Neural progenitor cell (in vitro differentiated cells): ENCODE measurements at regions not wholly inside any gene's neighbourhood (a gene's known extent, or its start where the extent isn't known, plus 50 kb on each side); places are given as distances from the start of the nearest gene placed in this dataset.
A peak's percentile ranks its signal among the peaks of the same experiment; 100 is the strongest.

ENCODE experiments used
- DNase-seq: peaks from one replicate; pipeline ENCODE4 v3.0.0-alpha.2; 2016; ENCODE audit warnings: low spot score
- H2AFZ ChIP-seq: fragments of 200-600 bp; sonication (generic); replicated peaks from 2 replicates; pipeline ENCODE4 v1.6.1; 2016; ENCODE audit warnings: antibody characterized with exemption
- H3F3A ChIP-seq: fragments of 200-600 bp; sonication (generic); 2 replicates; pipeline ENCODE4 v1.6.1; 2016; ENCODE audit warnings: antibody characterized with exemption, low read depth
- H3K27ac ChIP-seq: fragments of 200-600 bp; sonication (generic); 2 replicates; pipeline ENCODE4 v1.5.1; 2016; ENCODE audit warnings: mild to moderate bottlenecking
- H3K27me3 ChIP-seq: fragments of 200-600 bp; sonication (generic); 2 replicates; pipeline ENCODE4 v1.6.1; 2016; ENCODE audit warnings: mild to moderate bottlenecking, moderate library complexity
- H3K36me3 ChIP-seq: fragments of 200-600 bp; sonication (generic); 2 replicates; pipeline ENCODE4 v1.5.1; 2016
- H3K4me1 ChIP-seq: fragments of 200-600 bp; sonication (generic); 2 replicates; pipeline ENCODE4 v1.6.1; 2016; ENCODE audit warnings: mixed run types
- H3K4me2 ChIP-seq: fragments of 200-600 bp; sonication (generic); 2 replicates; pipeline ENCODE4 v1.6.1; 2016
- H3K4me3 ChIP-seq: fragments of 200-600 bp; sonication (generic); 2 replicates; pipeline ENCODE4 v1.5.1; 2016
- H3K79me2 ChIP-seq: fragments of 200-600 bp; sonication (generic); 2 replicates; pipeline ENCODE4 v1.6.1; 2016; ENCODE audit warnings: low read depth
- H3K9ac ChIP-seq: fragments of 200-600 bp; sonication (generic); 2 replicates; pipeline ENCODE4 v1.6.1; 2016
- H3K9me3 ChIP-seq: fragments of 200-600 bp; sonication (generic); 2 replicates; pipeline ENCODE4 v1.5.1; 2016; ENCODE audit warnings: low read depth
- H4K20me1 ChIP-seq: fragments of 200-600 bp; sonication (generic); 2 replicates; pipeline ENCODE4 v1.6.1; 2016; ENCODE audit warnings: low read depth
- H3K27ac Mint-ChIP-seq: 3 replicates; pipeline ENCODE4 v1.8.0; 2021; ENCODE audit warnings: mixed read lengths
- H3K27me3 Mint-ChIP-seq: 2 replicates; pipeline ENCODE4 v1.8.0; 2022; ENCODE audit warnings: low read depth, mild to moderate bottlenecking, inconsistent platforms, moderate library complexity, mixed read lengths; ENCODE audit not compliant: insufficient read depth
- H3K36me3 Mint-ChIP-seq: 3 replicates; pipeline ENCODE4 v1.8.0; 2021; ENCODE audit warnings: mixed read lengths
- H3K4me1 Mint-ChIP-seq: 3 replicates; pipeline ENCODE4 v1.8.0; 2021; ENCODE audit warnings: mixed read lengths
- H3K4me3 Mint-ChIP-seq: 3 replicates; pipeline ENCODE4 v1.8.0; 2021; ENCODE audit warnings: mild to moderate bottlenecking, moderate library complexity, mixed read lengths
- H3K9me3 Mint-ChIP-seq: 3 replicates; pipeline ENCODE4 v1.8.0; 2020; ENCODE audit warnings: mixed read lengths
- CTCF ChIP-seq: fragments of 200-600 bp; sonication (generic); IDR thresholded peaks from 2 replicates; pipeline ENCODE4 v1.5.1; 2017; ENCODE audit warnings: antibody characterized with exemption, mild to moderate bottlenecking
- EZH2 ChIP-seq: fragments of 200-600 bp; sonication (generic); IDR thresholded peaks from 2 replicates; pipeline ENCODE4 v1.6.1; 2017; ENCODE audit warnings: antibody characterized with exemption, mild to moderate bottlenecking, moderate library complexity
- EZH2phosphoT487 ChIP-seq: fragments of 200-600 bp; sonication (generic); IDR thresholded peaks from 2 replicates; pipeline ENCODE4 v1.6.1; 2017; ENCODE audit warnings: antibody characterized with exemption

DNA sequence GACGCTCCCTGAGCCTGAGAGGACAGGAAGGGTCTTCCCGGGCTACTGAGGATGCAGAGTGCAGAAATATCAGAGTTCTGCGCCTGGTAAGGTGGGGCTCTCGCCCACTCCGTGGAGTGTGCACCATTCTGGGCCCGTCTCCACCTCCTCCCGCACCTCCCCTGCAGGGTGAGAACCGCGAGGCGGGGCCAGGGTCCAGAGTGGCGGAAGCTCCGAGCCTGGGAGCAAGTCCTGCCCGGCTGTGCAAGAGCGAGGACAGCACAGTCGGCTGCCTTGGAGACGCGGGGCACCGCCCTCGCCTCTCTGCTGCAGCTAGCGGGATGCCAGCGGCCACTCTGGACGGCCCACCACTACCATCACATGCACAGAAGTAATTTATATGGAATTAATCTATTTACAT lies 2304.4 kb downstream of the PCDH9 start:
- Mint-ChIP-seq H3K9me3 (no peaks in the 10 kb centered on the region), H3K27ac (no peak overlapping the region), H3K36me3 (no peaks in the 10 kb centered on the region), H3K27me3 (peaks cover 2% of the 10 kb centered on the region), H3K4me1 (no peaks in the 10 kb centered on the region), H3K4me3 (no peak overlapping the region)
- Histone ChIP-seq H3K27ac (no peak overlapping the region), H3K9me3 (no peaks in the 10 kb centered on the region), H2AFZ (no peak overlapping the region), H3F3A (no peaks in the 10 kb centered on the region), H3K27me3 (no peaks in the 10 kb centered on the region), H4K20me1 (no peaks in the 10 kb centered on the region), H3K79me2 (no peaks in the 10 kb centered on the region), H3K36me3 (no peaks in the 10 kb centered on the region), H3K4me3 (no peak overlapping the region), H3K4me1 (no peaks in the 10 kb centered on the region), H3K4me2 (no peak overlapping the region), H3K9ac (no peak overlapping the region)
- no peak for TF ChIP-seq EZH2phosphoT487
- TF ChIP-seq CTCF, result no peak
- TF ChIP-seq EZH2, result no peak
- DNase-seq, result no peak

GRCh38 chr13:64925284-64925683 lies 2304.9 kb downstream of the PCDH9 start:
- Histone ChIP-seq H3K27ac (no peak overlapping the region), H2AFZ (no peak overlapping the region), H4K20me1 (no peaks in the 10 kb centered on the region), H3K9ac (no peak overlapping the region), H3K4me3 (no peak overlapping the region), H3F3A (no peaks in the 10 kb centered on the region), H3K9me3 (no peaks in the 10 kb centered on the region), H3K79me2 (no peaks in the 10 kb centered on the region), H3K27me3 (no peaks in the 10 kb centered on the region), H3K4me2 (no peak overlapping the region), H3K36me3 (no peaks in the 10 kb centered on the region), H3K4me1 (no peaks in the 10 kb centered on the region)
- Mint-ChIP-seq H3K36me3 (no peaks in the 10 kb centered on the region), H3K27me3 (peaks cover 2% of the 10 kb centered on the region), H3K4me3 (no peak overlapping the region), H3K4me1 (no peaks in the 10 kb centered on the region), H3K9me3 (no peaks in the 10 kb centered on the region), H3K27ac (no peak overlapping the region)
- DNase-seq, result peak; percentile 55
- TF ChIP-seq CTCF (no peak), EZH2phosphoT487 (no peak), EZH2 (no peak)

DNA sequence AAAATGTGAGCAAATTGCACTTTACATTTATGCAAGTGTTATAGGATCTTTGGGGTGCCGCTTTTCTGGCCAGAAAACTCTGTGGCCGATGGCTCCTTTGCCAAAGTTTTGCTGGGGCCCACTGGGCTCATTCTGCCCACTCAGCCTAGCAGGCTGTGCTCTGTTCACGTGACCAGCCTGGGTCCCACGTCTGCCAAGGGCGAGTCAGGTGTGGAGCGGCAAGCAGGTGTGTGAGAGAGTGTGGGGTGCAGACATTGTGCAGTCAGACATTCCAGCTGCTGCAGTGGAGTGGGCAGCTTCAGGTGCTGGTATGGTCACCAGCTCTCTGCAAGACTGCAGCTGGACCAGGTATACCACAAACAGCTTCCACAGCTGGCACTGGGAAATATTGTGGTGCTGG lies 2305.7 kb downstream of the PCDH9 start:
- no peaks in the 10 kb centered on the region for H3K36me3 ChIP-seq
- H3K27ac Mint-ChIP-seq, result no peak overlapping the region
- H3K79me2 ChIP-seq, result no peaks in the 10 kb centered on the region
- no peak overlapping the region for H3K4me2 ChIP-seq
- H3K4me3 ChIP-seq, result no peak overlapping the region
- TF ChIP-seq EZH2phosphoT487 (no peak), CTCF (no peak), EZH2 (no peak)
- no peak for DNase-seq
- H3K27me3 ChIP-seq, result no peaks in the 10 kb centered on the region
- H3K36me3 Mint-ChIP-seq, result no peaks in the 10 kb centered on the region
- H3K27ac ChIP-seq, result no peak overlapping the region
- peaks cover 2% of the 10 kb centered on the region for H3K27me3 Mint-ChIP-seq
- H4K20me1 ChIP-seq, result no peaks in the 10 kb centered on the region
- no peaks in the 10 kb centered on the region for H3K9me3 Mint-ChIP-seq
- no peak overlapping the region for H2AFZ ChIP-seq
- no peaks in the 10 kb centered on the region for H3K4me1 ChIP-seq
- no peaks in the 10 kb centered on the region for H3F3A ChIP-seq
- no peak overlapping the region for H3K9ac ChIP-seq
- no peaks in the 10 kb centered on the region for H3K9me3 ChIP-seq
- no peak overlapping the region for H3K4me3 Mint-ChIP-seq
- no peaks in the 10 kb centered on the region for H3K4me1 Mint-ChIP-seq

GRCh38 chr13:64917566-64917965 lies 2312.6 kb downstream of the PCDH9 start:
- H3K9me3 ChIP-seq, result no peaks in the 10 kb centered on the region
- Mint-ChIP-seq H3K27me3 (no peaks in the 10 kb centered on the region), H3K4me1 (no peaks in the 10 kb centered on the region), H3K27ac (no peak overlapping the region), H3K36me3 (peaks cover 2% of the 10 kb centered on the region), H3K9me3 (peaks cover 11% of the 10 kb centered on the region), H3K4me3 (no peak overlapping the region)
- H3K4me2 ChIP-seq, result no peak overlapping the region
- TF ChIP-seq CTCF (no peak), EZH2phosphoT487 (no peak), EZH2 (no peak)
- H3K4me1 ChIP-seq, result no peaks in the 10 kb centered on the region
- H2AFZ ChIP-seq, result no peak overlapping the region
- H4K20me1 ChIP-seq, result no peaks in the 10 kb centered on the region
- no peak overlapping the region for H3K27ac ChIP-seq
- H3K9ac ChIP-seq, result no peak overlapping the region
- H3K4me3 ChIP-seq, result no peak overlapping the region
- H3K27me3 ChIP-seq, result no peaks in the 10 kb centered on the region
- no peaks in the 10 kb centered on the region for H3K79me2 ChIP-seq
- no peaks in the 10 kb centered on the region for H3F3A ChIP-seq
- no peak for DNase-seq
- H3K36me3 ChIP-seq, result no peaks in the 10 kb centered on the region
